Ectodermal cell (in vitro differentiated cells): ENCODE measurements at regions not wholly inside any gene's neighbourhood (a gene's known extent, or its start where the extent isn't known, plus 50 kb on each side); places are given as distances from the start of the nearest gene placed in this dataset.

Experiments
- H3K27ac ChIP-seq: 2 replicates; pipeline ENCODE4 v1.7.0; 2013; ENCODE audit warnings: mild to moderate bottlenecking, low read depth, low read length; ENCODE audit not compliant: insufficient read depth, poor library complexity, severe bottlenecking
- H3K27me3 ChIP-seq: 2 replicates; pipeline ENCODE4 v1.7.0; 2013; ENCODE audit warnings: mild to moderate bottlenecking, low read length; ENCODE audit not compliant: insufficient read depth, control insufficient read depth, poor library complexity, severe bottlenecking
- H3K36me3 ChIP-seq: one replicate; pipeline ENCODE4 v1.7.0; 2013; ENCODE audit warnings: low read length; ENCODE audit not compliant: control insufficient read depth, insufficient read depth
- H3K4me1 ChIP-seq: one replicate; pipeline ENCODE4 v1.7.0; 2013; ENCODE audit warnings: low read length; ENCODE audit not compliant: control insufficient read depth, insufficient read depth
- H3K4me3 ChIP-seq: 2 replicates; pipeline ENCODE4 v1.7.0; 2013; ENCODE audit warnings: low read depth, low read length, control low read depth; ENCODE audit not compliant: insufficient read depth
- H3K9me3 ChIP-seq: 2 replicates; pipeline ENCODE4 v1.7.0; 2013; ENCODE audit warnings: mild to moderate bottlenecking, low read length, moderate library complexity; ENCODE audit not compliant: control insufficient read depth
- WGBS, 2 experiments: methylation state at CpG; one replicate each; pipeline ENCODE4 v1.1.7; 2013; ENCODE audit warnings: missing lambda C conversion rate in 2 of 2; 5-methylcytosine and 5-hydroxymethylcytosine counted together

- Histone ChIP-seq H3K27ac (no peak overlapping the region), H3K27me3 (no peaks in the 10 kb centered on the region), H3K4me3 (no peak overlapping the region), H3K9me3 (no peaks in the 10 kb centered on the region), H3K36me3 (no peaks in the 10 kb centered on the region), H3K4me1 (no peaks in the 10 kb centered on the region)
Measured at GRCh38 chr4:33625748-33626147, 2618.6 kb downstream of the ARAP2 start.

GRCh38 chr4:33626221-33626620, 2618.1 kb downstream of the ARAP2 start:
- 84 to 86% methylated on average over 4 to 5 of the region's 5 CpGs for WGBS, 2 experiments
- H3K4me1 ChIP-seq = no peaks in the 10 kb centered on the region
- no peaks in the 10 kb centered on the region for H3K27me3 ChIP-seq
- no peak overlapping the region for H3K27ac ChIP-seq
- no peak overlapping the region for H3K4me3 ChIP-seq
- H3K9me3 ChIP-seq = no peaks in the 10 kb centered on the region
- H3K36me3 ChIP-seq = no peaks in the 10 kb centered on the region

- no peak overlapping the region for H3K4me3 ChIP-seq
- H3K27me3 ChIP-seq = no peaks in the 10 kb centered on the region
- no peaks in the 10 kb centered on the region for H3K4me1 ChIP-seq
- H3K27ac ChIP-seq = no peak overlapping the region
- H3K36me3 ChIP-seq = no peaks in the 10 kb centered on the region
- no peaks in the 10 kb centered on the region for H3K9me3 ChIP-seq
- WGBS, 2 experiments = 80 to 94% methylated on average over 1 of the region's 1 CpG
Measured at GRCh38 chr4:33628296-33628695, 2616.0 kb downstream of the ARAP2 start.

- 17% methylated on average over 1 of the region's 2 CpGs; no CpG with 5 or more reads in 1 of the 2 experiments for WGBS, 2 experiments
- Histone ChIP-seq H3K27ac (no peak overlapping the region), H3K27me3 (no peaks in the 10 kb centered on the region), H3K4me1 (no peaks in the 10 kb centered on the region), H3K4me3 (no peak overlapping the region), H3K36me3 (no peaks in the 10 kb centered on the region), H3K9me3 (no peaks in the 10 kb centered on the region)
Measured at GRCh38 chr4:33649015-33649414, 2595.3 kb downstream of the ARAP2 start.

- H3K27ac ChIP-seq = no peak overlapping the region
- no peaks in the 10 kb centered on the region for H3K9me3 ChIP-seq
- H3K4me3 ChIP-seq = no peak overlapping the region
- no peaks in the 10 kb centered on the region for H3K36me3 ChIP-seq
- no peaks in the 10 kb centered on the region for H3K27me3 ChIP-seq
- H3K4me1 ChIP-seq = no peaks in the 10 kb centered on the region
- WGBS, 2 experiments = 75 to 100% methylated on average over 1 of the region's 1 CpG
Measured at GRCh38 chr4:33649471-33649870, 2594.8 kb downstream of the ARAP2 start.

- Histone ChIP-seq H3K27me3 (no peaks in the 10 kb centered on the region), H3K4me3 (no peak overlapping the region), H3K4me1 (no peaks in the 10 kb centered on the region), H3K9me3 (no peaks in the 10 kb centered on the region), H3K36me3 (no peaks in the 10 kb centered on the region), H3K27ac (no peak overlapping the region)
- WGBS, 2 experiments = 86 to 88% methylated on average over 2 of the region's 2 CpGs
Measured at GRCh38 chr4:33650036-33650435, 2594.3 kb downstream of the ARAP2 start.

GRCh38 chr4:33658971-33659370, 2585.3 kb downstream of the ARAP2 start:
- WGBS, 2 experiments = 97 to 98% methylated on average over 3 of the region's 3 CpGs
- H3K9me3 ChIP-seq = no peaks in the 10 kb centered on the region
- no peak overlapping the region for H3K4me3 ChIP-seq

GRCh38 chr4:33661636-33662035, 2582.7 kb downstream of the ARAP2 start:
- no peak overlapping the region for H3K27ac ChIP-seq
- H3K4me1 ChIP-seq = no peaks in the 10 kb centered on the region
- no peaks in the 10 kb centered on the region for H3K27me3 ChIP-seq
- no peaks in the 10 kb centered on the region for H3K9me3 ChIP-seq
- no peak overlapping the region for H3K4me3 ChIP-seq
- no peaks in the 10 kb centered on the region for H3K36me3 ChIP-seq

More at GRCh38 chr4:33658971-33659370, 2585.3 kb downstream of the ARAP2 start:
- no peaks in the 10 kb centered on the region for H3K4me1 ChIP-seq
- H3K27ac ChIP-seq = no peak overlapping the region
- H3K27me3 ChIP-seq = no peaks in the 10 kb centered on the region
- no peaks in the 10 kb centered on the region for H3K36me3 ChIP-seq

- no peaks in the 10 kb centered on the region for H3K4me1 ChIP-seq
- H3K36me3 ChIP-seq = no peaks in the 10 kb centered on the region
- H3K4me3 ChIP-seq = no peak overlapping the region
- no peaks in the 10 kb centered on the region for H3K27me3 ChIP-seq
- no peaks in the 10 kb centered on the region for H3K9me3 ChIP-seq
- no peak overlapping the region for H3K27ac ChIP-seq
- 95 to 100% methylated on average over 1 of the region's 1 CpG for WGBS, 2 experiments
Measured at GRCh38 chr4:33685939-33686338, 2558.4 kb downstream of the ARAP2 start.

- Histone ChIP-seq H3K9me3 (no peaks in the 10 kb centered on the region), H3K27me3 (no peaks in the 10 kb centered on the region), H3K36me3 (no peaks in the 10 kb centered on the region), H3K4me1 (no peaks in the 10 kb centered on the region), H3K27ac (no peak overlapping the region), H3K4me3 (no peak overlapping the region)
Measured at GRCh38 chr4:33696041-33696440, 2548.3 kb downstream of the ARAP2 start.

- Histone ChIP-seq H3K27me3 (no peaks in the 10 kb centered on the region), H3K4me1 (no peaks in the 10 kb centered on the region), H3K4me3 (no peak overlapping the region), H3K36me3 (no peaks in the 10 kb centered on the region), H3K9me3 (no peaks in the 10 kb centered on the region), H3K27ac (no peak overlapping the region)
- 68 to 95% methylated on average over 2 of the region's 2 CpGs for WGBS, 2 experiments
Measured at GRCh38 chr4:33696586-33696985, 2547.7 kb downstream of the ARAP2 start.
